Hepatocyte (in vitro differentiated cells): ENCODE measurements at regions not wholly inside any gene's neighbourhood (a gene's known extent, or its start where the extent isn't known, plus 50 kb on each side); places are given as distances from the start of the nearest gene placed in this dataset.

Experiments
- EZH2 ChIP-seq: fragments of 200-600 bp; sonication (generic); IDR thresholded peaks from 2 replicates; pipeline ENCODE4 v1.6.1; 2016; ENCODE audit warnings: antibody characterized with exemption, mild to moderate bottlenecking, borderline replicate concordance
- TF ChIP-seq, protein P1 (sequence below): fragments of 200-600 bp; sonication (generic); IDR thresholded peaks from 2 replicates; pipeline ENCODE4 v1.5.1; 2016; ENCODE audit warnings: antibody characterized with exemption, mild to moderate bottlenecking; ENCODE audit not compliant: poor library complexity

GRCh38 chr15:58330741-58331559 is 100.8 kb upstream of the LIPC start:
- TF ChIP-seq, protein P1, sequence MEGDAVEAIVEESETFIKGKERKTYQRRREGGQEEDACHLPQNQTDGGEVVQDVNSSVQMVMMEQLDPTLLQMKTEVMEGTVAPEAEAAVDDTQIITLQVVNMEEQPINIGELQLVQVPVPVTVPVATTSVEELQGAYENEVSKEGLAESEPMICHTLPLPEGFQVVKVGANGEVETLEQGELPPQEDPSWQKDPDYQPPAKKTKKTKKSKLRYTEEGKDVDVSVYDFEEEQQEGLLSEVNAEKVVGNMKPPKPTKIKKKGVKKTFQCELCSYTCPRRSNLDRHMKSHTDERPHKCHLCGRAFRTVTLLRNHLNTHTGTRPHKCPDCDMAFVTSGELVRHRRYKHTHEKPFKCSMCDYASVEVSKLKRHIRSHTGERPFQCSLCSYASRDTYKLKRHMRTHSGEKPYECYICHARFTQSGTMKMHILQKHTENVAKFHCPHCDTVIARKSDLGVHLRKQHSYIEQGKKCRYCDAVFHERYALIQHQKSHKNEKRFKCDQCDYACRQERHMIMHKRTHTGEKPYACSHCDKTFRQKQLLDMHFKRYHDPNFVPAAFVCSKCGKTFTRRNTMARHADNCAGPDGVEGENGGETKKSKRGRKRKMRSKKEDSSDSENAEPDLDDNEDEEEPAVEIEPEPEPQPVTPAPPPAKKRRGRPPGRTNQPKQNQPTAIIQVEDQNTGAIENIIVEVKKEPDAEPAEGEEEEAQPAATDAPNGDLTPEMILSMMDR, result no peak
- TF ChIP-seq EZH2, result no peak
